ENCODE measurements at regions not wholly inside any gene's neighbourhood (a gene's known extent, or its start where the extent isn't known, plus 50 kb on each side); places are given as distances from the start of the nearest gene placed in this dataset.

GRCh38 chr5:3301306-3301705, 294.3 kb upstream of the IRX1 start:
- no peaks in the 10 kb centered on the region for H3K27me3 ChIP-seq (ENCODE audit: control insufficient read depth, insufficient read depth, low read length)
- DNase-seq (ENCODE audit: low read depth, low spot score) (no peak), ATAC-seq (no peak)
- no peak overlapping the region for H3K27ac ChIP-seq (ENCODE audit: low read length)
- no peak overlapping the region for H3K4me3 ChIP-seq (ENCODE audit: low read depth in 2 of 2, low read length in 2 of 2)
- no TSS peak for BruUV-seq (replicated peaks)
- H3K36me3 ChIP-seq (ENCODE audit: control insufficient read depth, insufficient read depth, low read length), result no peaks in the 10 kb centered on the region
- POLR2A ChIA-PET, result no interaction called here
- in situ Hi-C loops (cut with HindIII; ENCODE audit: low pct_unique_long_range_greater_than_20kb, low sequenced_read_pairs), result no loop called here
- CTCF ChIA-PET, result no interaction called here
- intact Hi-C loops (cut with micrococcal nuclease; ENCODE audit: unreplicated experiment), result no loop called here
- TF ChIP-seq CTCF (IDR thresholded peaks at IDR 0.05) (no peak), REST (IDR thresholded peaks at IDR 0.05; ENCODE audit: insufficient read depth in 1 of 2, low read depth in 2 of 2, low read length in 1 of 2) (no peak), POLR2AphosphoS5 (IDR thresholded peaks at IDR 0.05; ENCODE audit: low read depth, low read length) (no peak), SIN3A (IDR thresholded peaks at IDR 0.05; ENCODE audit: borderline replicate concordance, insufficient read depth, low read depth, low read length) (no peak), TCF7L2 (IDR thresholded peaks at IDR 0.05; ENCODE audit: low read depth, low read length) (no peak)
- H3K9me3 ChIP-seq (ENCODE audit: control insufficient read depth, insufficient read depth, low read depth, low read length), result no peaks in the 10 kb centered on the region
- H3K4me1 ChIP-seq (ENCODE audit: control insufficient read depth, insufficient read depth, low read length), result no peaks in the 10 kb centered on the region

GRCh38 chr5:3300726-3301125, 294.9 kb upstream of the IRX1 start:
- Histone ChIP-seq H3K9me3 (ENCODE audit: control insufficient read depth, insufficient read depth, low read depth, low read length) (no peaks in the 10 kb centered on the region), H3K4me3 (ENCODE audit: low read depth in 2 of 2, low read length in 2 of 2) (no peak overlapping the region), H3K4me1 (ENCODE audit: control insufficient read depth, insufficient read depth, low read length) (no peaks in the 10 kb centered on the region), H3K36me3 (ENCODE audit: control insufficient read depth, insufficient read depth, low read length) (no peaks in the 10 kb centered on the region), H3K27ac (ENCODE audit: low read length) (no peak overlapping the region), H3K27me3 (ENCODE audit: control insufficient read depth, insufficient read depth, low read length) (no peaks in the 10 kb centered on the region)
- in situ Hi-C loops (cut with HindIII; ENCODE audit: low pct_unique_long_range_greater_than_20kb, low sequenced_read_pairs), result no loop called here
- no TSS peak for BruUV-seq (replicated peaks)
- no peak for ATAC-seq
- TF ChIP-seq SIN3A (IDR thresholded peaks at IDR 0.05; ENCODE audit: borderline replicate concordance, insufficient read depth, low read depth, low read length) (no peak), TCF7L2 (IDR thresholded peaks at IDR 0.05; ENCODE audit: low read depth, low read length) (no peak), POLR2AphosphoS5 (IDR thresholded peaks at IDR 0.05; ENCODE audit: low read depth, low read length) (no peak), CTCF (IDR thresholded peaks at IDR 0.05) (no peak), REST (IDR thresholded peaks at IDR 0.05; ENCODE audit: insufficient read depth in 1 of 2, low read depth in 2 of 2, low read length in 1 of 2) (no peak)
- intact Hi-C loops (cut with micrococcal nuclease; ENCODE audit: unreplicated experiment), result no loop called here
- ChIA-PET POLR2A (no interaction called here), CTCF (no interaction called here)
- no peak for DNase-seq (ENCODE audit: low read depth, low spot score)

Measured in Panc1 (cell line).